HG03097 (cell line): ENCODE measurements at regions not wholly inside any gene's neighbourhood (a gene's known extent, or its start where the extent isn't known, plus 50 kb on each side); places are given as distances from the start of the nearest gene placed in this dataset.
"Not testable (repeated sequence)": the region's sequence is repeated elsewhere in the genome, so short reads cannot be mapped to it uniquely, and the experiment has no call there.

Experiments used
- ATAC-seq: cut with Tn5 transposase; IDR thresholded peaks from one replicate; pipeline ENCODE4 v1.9.1; 2021; ENCODE audit not compliant: unreplicated experiment, low FRiP score

GRCh38 chr5:125661584-125661983 lies 761.6 kb upstream of the GRAMD2B start:
- no peak for ATAC-seq

GRCh38 chr5:125668884-125669283 lies 754.3 kb upstream of the GRAMD2B start:
- no peak for ATAC-seq

- no peak for ATAC-seq
Observed at GRCh38 chr5:125673359-125673950, 749.8 kb upstream of the GRAMD2B start.

GRCh38 chr5:125679522-125679921 lies 743.7 kb upstream of the GRAMD2B start:
- ATAC-seq, result no peak

- ATAC-seq, result no peak
Observed at GRCh38 chr5:125683669-125684068, 739.5 kb upstream of the GRAMD2B start.

GRCh38 chr5:125685771-125686170 lies 737.4 kb upstream of the GRAMD2B start:
- ATAC-seq, result no peak

- ATAC-seq, result not testable (repeated sequence)
Observed at GRCh38 chr5:125691738-125692530, 731.3 kb upstream of the GRAMD2B start.

- no peak for ATAC-seq
Observed at GRCh38 chr5:125695996-125696655, 727.1 kb upstream of the GRAMD2B start.

GRCh38 chr5:125696762-125697161 lies 726.4 kb upstream of the GRAMD2B start:
- ATAC-seq, result no peak

GRCh38 chr5:125698420-125698819 lies 724.8 kb upstream of the GRAMD2B start:
- no peak for ATAC-seq

- no peak for ATAC-seq
Observed at GRCh38 chr5:125699860-125700259, 723.3 kb upstream of the GRAMD2B start.

- ATAC-seq, result no peak
Observed at GRCh38 chr5:125700380-125700861, 722.8 kb upstream of the GRAMD2B start.

GRCh38 chr5:125703616-125704015 lies 719.6 kb upstream of the GRAMD2B start:
- ATAC-seq, result no peak

- ATAC-seq, result no peak
Observed at GRCh38 chr5:125704888-125705287, 718.3 kb upstream of the GRAMD2B start.

GRCh38 chr5:125708583-125708982 lies 714.6 kb upstream of the GRAMD2B start:
- ATAC-seq, result no peak

- ATAC-seq, result no peak
Observed at GRCh38 chr5:125710745-125711144, 712.5 kb upstream of the GRAMD2B start.

GRCh38 chr5:125712397-125712796 lies 710.8 kb upstream of the GRAMD2B start:
- no peak for ATAC-seq

- ATAC-seq, result no peak
Observed at GRCh38 chr5:125713109-125713805, 710.0 kb upstream of the GRAMD2B start.

GRCh38 chr5:125715216-125715615 lies 708.0 kb upstream of the GRAMD2B start:
- ATAC-seq, result no peak

GRCh38 chr5:125717209-125717608 lies 706.0 kb upstream of the GRAMD2B start:
- no peak for ATAC-seq
